GM12865 (cell line): ENCODE measurements at regions not wholly inside any gene's neighbourhood (a gene's known extent, or its start where the extent isn't known, plus 50 kb on each side); places are given as distances from the start of the nearest gene placed in this dataset.

ENCODE experiments used
- DNase-seq: peaks from one replicate; pipeline ENCODE4 v3.0.0; 2010; ENCODE audit warnings: low read depth
- H3K4me3 ChIP-seq: 2 replicates; pipeline ENCODE4 v1.5.1; 2011; ENCODE audit warnings: mild to moderate bottlenecking, low read depth, low read length, control low read depth
- CTCF ChIP-seq: IDR thresholded peaks from 2 replicates; pipeline ENCODE4 v1.5.1; 2011; ENCODE audit warnings: low read length, control low read depth, low read depth, inconsistent platforms; ENCODE audit not compliant: insufficient read depth; ENCODE audit errors: missing control alignments

- no peak overlapping the region for H3K4me3 ChIP-seq
- DNase-seq: no peak
- TF ChIP-seq CTCF: no peak
These were observed 904.2 kb upstream of the EDIL3 start for GRCh38 chr5:85288914-85289313.

- no peak for DNase-seq
- no peak overlapping the region for H3K4me3 ChIP-seq
- TF ChIP-seq CTCF: no peak
These were observed 908.6 kb upstream of the EDIL3 start for GRCh38 chr5:85293145-85293785.

GRCh38 chr5:85304524-85304923, 919.8 kb upstream of the EDIL3 start:
- H3K4me3 ChIP-seq: no peak overlapping the region
- DNase-seq: no peak
- no peak for TF ChIP-seq CTCF

- no peak overlapping the region for H3K4me3 ChIP-seq
- TF ChIP-seq CTCF: no peak
- no peak for DNase-seq
These were observed 921.1 kb upstream of the EDIL3 start for GRCh38 chr5:85305766-85306165.

- TF ChIP-seq CTCF: no peak
- no peak overlapping the region for H3K4me3 ChIP-seq
- DNase-seq: no peak
These were observed 926.9 kb upstream of the EDIL3 start for GRCh38 chr5:85311536-85311935.

- no peak overlapping the region for H3K4me3 ChIP-seq
- no peak for DNase-seq
- TF ChIP-seq CTCF: no peak
These were observed 935.8 kb upstream of the EDIL3 start for GRCh38 chr5:85320495-85320894.

- no peak for TF ChIP-seq CTCF
- H3K4me3 ChIP-seq: no peak overlapping the region
- DNase-seq: no peak
These were observed 948.6 kb upstream of the EDIL3 start for GRCh38 chr5:85333276-85333675.
